ENCODE measurements at regions not wholly inside any gene's neighbourhood (a gene's known extent, or its start where the extent isn't known, plus 50 kb on each side); places are given as distances from the start of the nearest gene placed in this dataset.

DNA sequence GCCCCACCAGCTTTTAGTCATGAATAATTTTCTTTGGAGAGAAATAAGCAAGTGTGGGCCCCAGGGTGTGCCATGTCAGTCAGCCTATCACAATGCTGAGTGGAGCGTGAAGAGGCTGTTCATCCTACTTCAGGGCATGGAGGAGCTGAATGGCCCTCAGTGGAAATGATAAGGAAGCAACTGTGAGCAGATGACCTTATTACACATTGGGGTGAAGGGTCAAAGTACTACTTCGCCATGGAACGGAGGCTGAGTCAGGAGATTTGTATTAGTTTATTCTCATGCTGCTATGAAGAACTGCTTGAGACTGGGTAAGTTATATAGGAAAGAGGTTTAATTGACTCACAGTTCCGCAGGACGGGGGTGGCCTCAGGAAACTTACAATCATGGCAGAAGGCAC is 231.0 kb upstream of the ADAMTS16 start:
- DNase-seq: no peak

DNA sequence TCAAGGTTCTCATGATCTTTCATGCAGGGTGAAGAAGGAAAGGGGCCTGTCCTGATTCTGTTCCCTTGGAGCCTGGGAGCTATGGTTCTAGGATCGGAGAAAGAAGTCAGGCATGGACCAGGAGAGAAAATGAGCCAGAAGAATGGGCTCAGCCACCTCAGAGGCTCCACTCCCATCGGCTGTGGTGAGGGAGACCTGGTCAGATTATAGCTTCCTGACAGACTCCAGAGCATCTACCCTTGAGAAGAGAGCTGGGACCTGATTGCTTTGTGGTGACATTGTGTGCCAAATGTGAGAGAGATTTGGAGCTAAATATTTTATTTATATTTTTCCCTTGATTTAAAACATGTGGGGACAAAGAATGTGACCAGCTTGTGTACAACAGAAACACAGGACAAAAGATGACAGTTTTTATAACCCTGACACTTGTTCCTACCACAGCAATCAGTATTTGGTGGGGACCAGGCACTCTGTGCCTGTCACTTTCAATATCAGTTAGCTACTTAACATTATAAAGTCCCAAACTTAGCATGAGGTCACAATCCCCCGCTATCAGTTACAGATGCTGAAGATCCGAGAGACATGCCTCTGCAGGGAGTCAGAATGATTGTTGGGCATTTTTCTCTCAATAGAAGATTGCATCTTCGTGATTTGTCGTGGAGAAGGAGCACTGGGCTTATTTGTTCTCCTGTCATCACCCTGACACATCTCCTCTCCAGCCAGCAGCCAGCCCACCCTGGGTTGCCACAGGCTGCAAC is 228.3 kb upstream of the ADAMTS16 start:
- DNase-seq: no peak

DNA sequence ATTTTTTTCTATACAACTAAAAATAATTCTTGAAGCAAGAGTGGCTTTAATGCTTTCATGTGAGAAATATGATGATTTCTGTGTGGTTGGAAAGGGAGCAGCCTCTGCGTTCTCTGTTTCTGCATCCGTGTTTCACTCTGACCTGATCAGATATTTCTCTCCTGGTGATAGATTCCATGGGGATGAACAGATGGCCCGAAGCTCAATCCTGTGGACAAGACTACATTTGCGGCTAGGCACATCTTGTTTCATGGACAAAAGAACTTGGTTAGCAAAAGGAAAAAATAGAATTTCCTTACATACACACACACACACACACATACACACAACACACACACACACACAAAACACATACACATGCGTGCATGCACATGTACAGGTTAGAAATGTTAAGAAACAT is 218.2 kb upstream of the ADAMTS16 start:
- no peak for DNase-seq

DNA sequence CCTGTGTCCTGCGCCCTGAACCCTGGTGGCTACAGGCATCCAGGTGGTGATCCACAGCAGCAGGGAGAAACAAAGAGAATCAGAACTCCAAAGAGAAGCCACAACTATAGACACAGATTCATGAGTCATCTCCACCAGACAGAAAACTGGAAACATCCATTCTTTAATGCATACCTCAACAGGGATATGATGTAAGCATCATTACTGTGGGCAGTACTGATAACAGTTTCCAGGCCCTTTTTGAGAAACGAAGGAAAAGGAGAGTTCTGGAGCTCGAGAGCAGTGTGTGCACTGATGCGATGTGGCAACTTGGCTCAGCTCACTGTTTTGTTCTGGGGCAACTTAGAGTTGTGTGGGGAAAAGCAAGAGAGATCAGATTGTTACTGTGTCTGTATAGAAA is 215.6 kb upstream of the ADAMTS16 start:
- no peak for DNase-seq

DNA sequence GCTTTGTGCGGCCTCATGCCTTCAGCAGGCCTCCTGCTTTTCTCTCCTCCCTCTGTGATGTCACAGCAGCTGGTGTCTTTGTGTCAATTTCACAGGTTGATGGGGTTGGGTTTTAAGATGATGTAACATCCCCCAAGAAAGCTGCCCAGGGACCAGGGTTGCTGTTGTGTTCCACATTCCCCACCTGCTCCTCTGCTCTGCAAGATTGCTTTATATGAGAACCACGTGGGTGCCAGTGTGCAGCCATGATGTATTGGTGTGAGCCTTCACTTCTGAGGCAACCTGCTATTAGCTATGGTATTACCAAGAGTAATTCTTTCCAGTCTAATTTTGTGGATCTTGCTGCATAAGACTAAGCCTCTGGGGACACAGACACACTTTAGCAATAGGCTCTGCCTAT is 213.0 kb upstream of the ADAMTS16 start:
- DNase-seq: no peak

DNA sequence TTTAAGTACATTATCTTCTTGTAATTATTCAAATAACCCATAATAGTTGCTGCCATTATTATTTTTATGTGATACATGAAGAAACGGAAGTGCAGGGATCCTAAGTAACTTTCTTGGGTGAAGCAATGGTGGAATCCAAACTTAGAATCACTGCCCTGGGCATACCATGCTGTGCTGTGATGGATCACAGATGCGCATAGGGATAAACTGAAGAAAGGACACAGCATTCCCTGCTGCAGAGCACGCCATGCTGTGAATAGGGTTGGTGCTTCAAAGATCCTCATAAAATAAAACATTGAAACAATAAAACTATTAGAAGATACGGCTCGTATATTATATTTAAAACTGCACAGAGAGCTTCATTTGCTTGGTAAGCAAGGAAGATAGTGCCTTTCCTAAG is 211.7 kb upstream of the ADAMTS16 start:
- DNase-seq: no peak

DNA sequence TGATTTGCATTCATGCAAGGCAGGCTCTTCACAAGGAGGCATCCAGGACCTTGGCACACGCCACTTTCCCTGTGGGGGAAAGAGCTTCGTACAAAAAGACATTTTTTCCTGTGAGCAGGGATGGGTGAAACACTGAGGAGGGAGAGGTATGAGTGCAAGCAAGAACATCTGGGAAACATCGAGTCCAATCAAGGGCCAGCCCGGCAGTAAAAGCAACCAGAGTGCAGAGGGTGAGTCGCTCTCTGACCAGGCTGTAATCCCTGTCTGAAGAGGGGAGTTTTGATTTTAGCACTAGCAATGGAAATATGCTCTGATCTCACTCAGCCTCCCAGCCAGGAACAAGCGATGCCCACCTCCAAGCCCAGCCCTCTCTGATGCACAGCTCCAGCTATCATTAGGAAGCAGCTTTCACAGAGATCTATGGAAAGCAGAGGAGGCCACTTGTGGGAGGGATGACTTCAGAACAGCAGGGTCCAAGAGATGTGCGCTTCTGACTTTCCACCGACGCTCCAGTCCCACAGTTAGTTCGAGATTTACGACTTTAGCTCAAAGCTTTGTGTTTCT is 211.0 kb upstream of the ADAMTS16 start:
- DNase-seq: no peak

DNA sequence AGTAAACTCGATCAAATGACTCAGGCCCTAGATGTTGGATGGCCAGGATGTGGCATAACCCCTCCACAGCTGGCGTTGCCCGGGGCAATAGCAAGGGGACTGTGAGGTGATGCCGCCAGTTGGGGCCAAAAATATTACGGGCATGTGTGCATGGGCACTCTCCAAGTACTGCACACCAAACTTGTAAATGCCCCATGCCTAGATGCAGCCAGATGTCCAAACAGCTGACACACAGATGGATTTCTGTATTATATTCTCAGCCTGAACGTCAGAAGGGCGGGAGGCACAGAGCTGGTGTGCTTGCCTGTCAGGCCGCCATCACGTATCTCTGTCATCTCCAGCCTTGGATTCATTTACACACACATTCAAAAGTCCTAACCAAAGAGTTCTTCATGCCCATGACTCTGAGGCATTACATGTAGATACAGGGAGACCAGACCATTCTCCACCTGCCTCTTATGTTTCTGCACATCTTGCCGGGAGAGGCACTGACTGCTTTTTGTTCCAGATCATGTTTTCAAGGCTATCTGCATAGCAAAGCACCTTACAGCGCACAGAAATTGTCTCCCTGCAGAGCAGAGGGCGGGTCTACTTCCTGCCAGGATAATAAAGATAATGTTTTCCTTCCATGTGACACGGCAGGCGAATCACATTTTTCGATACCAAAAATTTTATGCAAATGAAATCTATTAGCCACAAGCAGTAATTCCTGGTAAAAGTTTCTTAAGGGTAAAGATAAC is 200.9 kb upstream of the ADAMTS16 start:
- no peak for DNase-seq

DNA sequence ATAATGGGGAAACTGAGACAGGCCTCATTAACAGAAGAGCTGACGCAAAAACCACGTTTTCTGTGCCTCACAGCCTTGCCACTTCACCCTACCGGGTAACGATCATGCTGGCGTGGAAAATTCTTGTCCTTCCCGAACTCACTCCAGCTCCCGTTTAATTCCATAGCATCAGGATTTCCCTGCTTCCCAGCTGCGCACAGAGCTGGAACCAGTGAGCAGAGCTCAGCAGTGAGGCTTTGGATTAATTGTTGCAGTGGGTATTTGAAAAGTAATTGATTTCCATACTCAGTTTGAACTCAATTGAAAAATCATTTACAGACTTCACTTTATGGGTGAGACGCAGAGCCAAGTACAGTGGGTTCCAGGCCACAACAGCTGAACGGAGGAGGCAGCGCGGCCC is 199.0 kb upstream of the ADAMTS16 start:
- DNase-seq: no peak

DNA sequence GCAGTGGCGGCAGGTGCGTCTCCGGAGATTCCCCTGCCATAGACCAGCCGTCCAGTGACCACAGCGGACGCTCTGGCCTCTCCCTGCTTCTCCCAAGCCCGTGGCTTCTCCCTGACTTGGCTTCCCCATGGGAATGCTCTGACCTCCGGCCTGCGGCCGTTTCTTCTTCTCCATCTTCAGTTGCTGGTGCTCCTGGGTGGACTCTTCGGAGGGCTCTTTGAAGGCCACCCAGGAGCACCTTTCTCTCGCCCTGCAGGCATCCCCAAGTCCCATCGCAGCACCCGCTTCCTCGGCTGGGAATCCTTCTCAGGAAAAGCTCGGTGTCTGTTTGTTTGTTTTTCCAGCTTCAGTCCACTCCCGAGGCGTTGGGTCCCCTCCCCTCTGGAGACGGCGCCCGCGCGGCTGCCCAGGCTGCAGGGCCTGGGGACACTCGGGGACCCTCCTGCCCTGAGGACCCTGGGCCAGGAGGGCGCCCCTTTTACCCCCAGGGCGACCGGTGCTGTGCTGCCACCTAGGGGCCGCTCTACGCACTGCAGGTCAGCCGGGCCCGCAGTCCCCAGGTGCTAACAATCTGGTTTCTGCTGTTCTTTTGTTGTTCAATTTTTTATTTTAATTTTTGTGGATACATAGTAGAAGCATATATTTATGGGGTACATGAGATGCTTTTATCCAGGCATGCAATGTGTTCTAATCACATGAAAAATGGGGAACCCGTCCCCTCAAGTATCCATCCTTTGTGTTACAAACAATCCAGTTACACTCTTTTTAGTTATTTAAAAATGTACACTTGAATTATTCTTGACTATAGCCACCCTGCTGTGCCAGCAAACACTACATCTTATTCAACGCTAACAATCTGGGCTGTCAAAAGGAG is 197.9 kb upstream of the ADAMTS16 start:
- no peak for DNase-seq

DNA sequence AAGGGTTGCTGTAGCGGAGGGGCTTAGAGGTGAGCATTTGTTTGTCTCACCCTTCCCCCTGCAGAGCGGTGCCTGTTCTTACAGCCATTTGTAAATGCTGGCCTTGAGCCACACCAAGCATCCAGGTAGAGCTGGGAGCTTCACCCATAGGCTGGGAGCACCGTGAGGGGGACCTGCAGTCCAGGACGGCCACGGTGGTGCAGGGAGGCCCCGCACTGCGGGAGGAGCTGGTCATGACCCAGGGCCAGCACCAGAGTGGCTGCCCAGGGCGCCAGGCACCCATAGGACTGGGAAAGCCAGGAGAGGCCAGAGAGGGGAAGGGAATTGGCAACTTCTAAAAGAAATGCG is 197.3 kb upstream of the ADAMTS16 start:
- DNase-seq: no peak

DNA sequence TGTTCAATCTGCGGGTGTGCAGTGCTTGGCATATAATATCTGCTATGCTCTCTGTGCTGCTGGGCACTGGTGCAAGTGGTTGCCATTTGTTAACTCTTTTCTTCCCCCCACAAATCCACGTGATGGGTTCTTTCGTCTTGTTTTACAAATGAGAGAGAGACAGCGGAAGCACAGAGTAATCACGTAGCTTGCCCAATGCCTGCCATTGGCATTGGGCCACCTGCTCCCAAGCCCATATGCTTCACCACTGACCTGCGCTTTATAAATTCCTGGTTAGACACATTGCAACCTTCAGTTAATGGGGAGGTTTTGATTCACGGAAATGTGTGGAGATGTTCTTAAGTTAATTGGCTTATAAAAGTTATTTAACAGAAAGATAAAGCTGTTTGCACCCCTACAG is 194.8 kb upstream of the ADAMTS16 start:
- DNase-seq: no peak

DNA sequence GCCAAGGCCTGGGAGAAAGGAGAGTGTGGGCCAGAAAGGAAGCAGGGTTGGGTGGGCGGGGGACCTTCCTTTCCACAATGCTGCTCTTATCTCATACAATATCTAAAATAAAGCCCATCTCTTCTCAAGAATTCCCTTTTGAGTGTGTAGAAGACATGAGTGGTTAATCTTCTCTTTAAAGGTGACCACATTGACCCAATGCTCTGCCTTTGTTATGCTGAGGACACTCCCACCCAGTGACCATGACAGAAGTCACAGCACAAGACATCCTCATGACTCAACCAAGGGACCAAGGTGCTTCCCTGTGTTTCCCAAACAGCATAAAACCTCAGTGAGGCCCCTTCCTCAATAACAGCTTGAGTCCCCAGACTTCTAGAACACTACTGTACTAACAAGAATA is 193.0 kb upstream of the ADAMTS16 start:
- DNase-seq: no peak

DNA sequence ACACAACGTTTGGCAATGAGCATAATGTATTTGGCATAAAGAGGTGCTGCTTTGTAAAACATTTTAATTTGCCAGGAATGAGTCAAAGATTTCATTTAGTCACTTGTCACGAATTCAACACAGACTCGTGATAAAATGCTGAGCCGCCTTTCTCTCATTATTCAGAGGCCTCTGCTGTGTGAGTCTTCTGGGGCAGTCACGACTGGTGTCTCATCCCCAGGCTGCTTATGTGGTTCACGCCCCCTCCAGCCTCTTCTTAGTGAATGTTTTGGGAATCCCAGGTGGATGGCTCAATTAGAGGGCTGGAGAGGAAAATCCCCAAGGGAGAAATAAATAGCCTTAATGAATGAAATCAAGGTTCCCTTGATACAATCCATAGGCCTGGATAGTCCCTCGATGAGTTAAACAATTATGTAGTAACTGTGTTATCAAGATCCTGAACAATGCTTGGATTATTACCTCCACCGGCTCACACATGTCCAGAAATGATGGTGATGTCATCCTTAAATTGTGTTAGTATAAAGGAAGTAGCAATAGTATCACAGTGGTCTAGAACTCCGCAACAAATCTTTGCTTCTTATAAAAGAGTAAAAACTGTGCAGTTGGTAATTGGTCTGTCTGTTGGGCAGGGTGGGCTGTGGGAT is 192.1 kb upstream of the ADAMTS16 start:
- no peak for DNase-seq

DNA sequence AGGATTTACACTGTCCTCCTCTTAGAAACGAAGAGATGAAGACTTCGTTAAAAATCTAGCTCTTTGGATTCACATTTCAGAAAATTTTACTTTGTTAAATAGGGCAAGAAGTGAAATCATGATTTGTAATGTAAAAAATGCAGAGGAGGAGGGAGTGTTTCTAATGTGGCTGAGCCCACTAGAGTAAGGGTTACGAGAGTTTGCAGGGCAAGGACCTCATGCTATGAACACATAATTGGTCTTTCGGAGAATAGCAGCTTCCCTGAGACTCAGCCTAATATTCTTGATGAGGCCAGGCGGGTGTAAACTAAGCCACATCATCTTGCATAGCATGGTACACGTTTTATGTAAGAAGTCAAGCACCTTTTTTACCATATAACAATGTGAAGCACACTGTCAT is 191.0 kb upstream of the ADAMTS16 start:
- no peak for DNase-seq

DNA sequence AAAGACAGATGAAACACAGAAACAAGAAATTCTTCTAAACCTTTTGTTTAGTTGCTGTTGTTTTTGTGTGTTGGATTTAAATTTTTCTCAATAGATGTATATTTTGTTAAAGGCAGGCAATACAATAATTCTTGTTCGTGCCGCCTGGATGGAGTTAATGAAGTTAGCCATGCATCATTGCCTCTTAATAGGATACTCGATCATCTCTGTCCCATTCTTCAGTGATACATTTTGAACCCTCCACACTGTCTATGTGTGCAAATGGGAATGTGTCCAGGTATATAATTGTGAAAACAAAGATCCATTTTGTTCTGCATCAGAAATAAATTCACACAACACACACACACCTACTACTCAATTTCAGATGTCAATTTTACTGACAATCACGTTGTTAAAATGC is 186.6 kb upstream of the ADAMTS16 start:
- no peak for DNase-seq

DNA sequence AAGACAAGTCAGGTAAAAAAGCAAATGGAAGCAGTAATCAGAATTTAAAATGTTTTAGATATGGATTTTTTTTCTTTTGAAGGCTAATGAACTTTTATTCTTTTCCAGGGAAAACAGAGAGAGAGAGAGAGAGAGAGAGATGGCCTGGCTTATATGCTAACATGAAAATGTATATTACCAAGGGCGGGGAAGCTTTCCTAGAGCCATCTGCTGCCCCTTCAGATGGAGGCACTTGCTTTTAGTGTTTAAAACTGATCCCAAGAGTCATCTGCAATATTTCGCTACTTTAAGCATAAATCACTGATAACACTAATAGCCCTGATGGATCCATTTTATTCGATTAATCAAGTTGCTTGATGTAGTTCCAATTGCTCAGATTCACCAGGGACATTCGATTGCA is 186.1 kb upstream of the ADAMTS16 start:
- DNase-seq: no peak

DNA sequence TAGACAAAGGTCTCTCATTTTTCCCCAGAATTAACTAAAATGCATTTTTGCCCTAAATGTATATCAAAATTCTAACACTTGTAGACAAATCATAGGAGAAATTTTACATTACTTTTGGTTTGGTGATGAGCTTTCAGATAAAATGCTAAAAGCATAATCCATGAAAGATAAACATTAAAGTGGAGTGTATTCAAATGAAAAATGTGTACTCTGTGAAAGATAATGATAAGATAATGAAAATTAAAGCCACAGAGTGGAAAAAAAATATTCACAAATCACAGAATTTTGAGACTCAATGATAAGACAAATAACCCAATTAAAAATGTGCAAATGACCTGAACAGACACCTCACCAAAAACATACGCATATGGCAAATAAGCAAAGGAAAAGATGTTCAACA is 176.9 kb upstream of the ADAMTS16 start:
- DNase-seq: no peak

DNA sequence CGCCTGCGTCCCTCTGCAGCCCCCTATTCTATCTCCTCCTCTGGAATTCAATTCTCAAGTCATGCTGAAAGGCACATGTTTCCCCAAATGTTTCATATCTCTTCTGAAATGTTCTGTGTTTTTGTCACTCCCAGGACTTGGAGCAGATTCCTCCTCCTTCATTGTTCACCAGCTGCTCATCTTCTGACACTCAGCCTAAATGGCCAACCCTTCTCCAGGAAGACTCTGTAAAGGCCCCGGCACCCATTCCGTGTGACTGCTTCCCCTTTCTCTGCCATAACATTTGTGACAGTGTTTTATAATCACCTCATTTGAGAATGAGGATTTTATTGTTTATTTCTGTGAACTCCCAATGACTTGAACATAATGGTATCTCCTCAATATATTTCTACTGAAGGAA is 170.8 kb upstream of the ADAMTS16 start:
- no peak for DNase-seq

DNA sequence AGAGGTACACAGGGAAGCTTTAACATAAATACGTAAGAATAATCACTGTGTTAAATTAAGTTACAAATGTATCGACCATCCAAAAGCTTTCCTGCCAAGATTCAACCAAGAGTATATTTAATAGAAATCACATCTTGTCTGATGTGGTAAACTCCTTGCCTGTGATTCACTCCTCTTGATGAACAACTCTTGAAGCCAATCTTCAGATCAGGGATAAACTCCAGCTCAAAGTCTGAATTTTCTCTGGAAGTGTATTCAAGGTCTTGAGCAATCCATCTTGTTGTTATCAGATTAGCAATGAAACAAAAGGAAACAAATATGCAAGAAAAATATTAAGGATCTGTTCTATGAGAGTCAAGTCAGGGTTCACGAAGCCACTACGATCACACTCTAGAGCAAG is 170.0 kb upstream of the ADAMTS16 start:
- DNase-seq: no peak

DNA sequence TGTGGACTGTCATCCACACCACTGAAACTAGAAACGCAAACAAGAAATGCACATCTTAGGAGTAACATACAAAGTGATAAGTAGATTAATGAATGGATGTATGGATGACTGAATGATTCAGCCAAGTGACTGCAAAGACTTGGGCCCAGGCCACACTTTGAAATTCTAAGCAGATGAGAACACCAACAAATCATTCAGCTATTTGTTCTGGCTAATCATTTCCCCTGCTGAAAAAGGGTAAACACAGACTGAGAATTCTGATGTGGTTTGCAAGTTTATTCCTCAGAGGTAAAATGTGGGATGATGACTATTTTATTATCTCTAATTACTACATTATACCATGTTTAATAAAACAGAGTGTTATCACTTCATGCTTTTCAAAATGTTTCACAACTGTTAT is 163.2 kb upstream of the ADAMTS16 start:
- DNase-seq: no peak

DNA sequence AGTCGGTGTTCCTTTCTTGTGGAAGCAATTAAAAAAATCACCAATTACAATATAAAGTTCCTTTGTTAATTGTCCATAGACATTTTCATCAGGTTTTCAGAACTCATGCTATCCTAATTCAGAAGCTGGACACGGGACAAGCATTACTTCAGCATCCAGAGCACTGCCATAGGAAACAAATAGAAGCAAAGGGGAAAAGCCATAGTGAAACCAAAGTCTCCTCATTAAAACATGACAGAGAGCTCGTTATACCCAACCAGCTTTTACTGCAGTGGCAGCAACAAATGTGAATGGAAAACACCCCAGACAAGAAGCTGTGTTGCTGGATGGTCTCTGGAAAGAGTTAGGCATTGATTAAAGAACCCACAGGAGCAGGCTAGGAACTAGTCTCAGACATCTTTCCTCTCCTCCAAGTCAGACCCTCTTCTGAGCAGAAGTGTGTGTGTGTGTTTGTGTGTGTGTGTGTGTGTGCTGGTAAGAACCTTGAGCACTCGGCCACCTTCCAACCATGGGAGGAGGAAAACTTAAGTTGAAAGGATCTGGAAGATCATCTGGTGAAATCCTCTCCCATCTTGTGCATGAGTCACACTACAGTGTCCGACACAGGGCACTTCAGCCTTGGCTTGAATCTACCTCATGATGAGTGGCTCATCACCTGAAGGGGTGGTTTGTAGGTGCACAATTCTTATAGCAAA is 162.6 kb upstream of the ADAMTS16 start:
- no peak for DNase-seq

All from SHP77 (cell line).